Panc1 (cell line): ENCODE measurements at regions not wholly inside any gene's neighbourhood (a gene's known extent, or its start where the extent isn't known, plus 50 kb on each side); places are given as distances from the start of the nearest gene placed in this dataset.
A peak's percentile ranks its signal among the peaks of the same experiment; 100 is the strongest.

Source experiments
- ATAC-seq: fragments of 200-7000 bp; cut with Tn5 transposase; 2 replicates; pipeline ENCODE4 v1.9.1; 2020; ENCODE audit warnings: mild to moderate bottlenecking, moderate library complexity
- BruUV-seq: library from RNA; stranded (reverse); fragments of 400-500 nt; replicated peaks from 2 replicates; lab custom pipeline; 2021; lab: Mats Ljungman, UMichigan
- CTCF ChIA-PET: fragments of 300-600 bp; sonication (Branson Sonifier 250); formaldehyde crosslinking; loops from one replicate; lab custom pipeline; 2022; ENCODE audit warnings: antibody characterized with exemption; lab: Charles Lee
- POLR2A ChIA-PET: fragments of 300-600 bp; sonication (Branson Sonifier 250); formaldehyde crosslinking; loops from one replicate; lab custom pipeline; 2022; ENCODE audit warnings: antibody characterized with exemption; lab: Charles Lee
- DNase-seq: peaks from one replicate; pipeline ENCODE4 v3.0.0-alpha.2; 2010; ENCODE audit warnings: low read depth, low spot score
- H3K27ac ChIP-seq: 2 replicates; pipeline ENCODE4 v1.5.1; 2011; ENCODE audit warnings: mild to moderate bottlenecking, low read length, inconsistent platforms
- H3K27me3 ChIP-seq: fragments of 200-500 bp; sonication (Bioruptor generic); 2 replicates; pipeline ENCODE4 v1.6.0; 2014; ENCODE audit warnings: low read length, inconsistent platforms; ENCODE audit not compliant: control insufficient read depth, insufficient read depth
- H3K36me3 ChIP-seq: fragments of 200-500 bp; sonication (Bioruptor generic); 2 replicates; pipeline ENCODE4 v1.5.1; 2014; ENCODE audit warnings: inconsistent platforms, mild to moderate bottlenecking, low read length, moderate library complexity; ENCODE audit not compliant: control insufficient read depth, insufficient read depth
- H3K4me1 ChIP-seq: 2 replicates; pipeline ENCODE4 v1.5.1; 2011; ENCODE audit warnings: inconsistent platforms, mild to moderate bottlenecking, low read length, moderate library complexity; ENCODE audit not compliant: control insufficient read depth, insufficient read depth
- H3K4me3 ChIP-seq, 2 experiments: 2 replicates each; pipeline ENCODE4 v1.5.1; 2011 to 2012; ENCODE audit warnings: low read depth in 2 of 2, low read length in 2 of 2, mild to moderate bottlenecking in 2 of 2, inconsistent platforms in 1 of 2, moderate library complexity in 1 of 2
- H3K9me3 ChIP-seq: fragments of 200-500 bp; sonication (Bioruptor generic); 2 replicates; pipeline ENCODE4 v1.5.1; 2014; ENCODE audit warnings: low read depth, mild to moderate bottlenecking, inconsistent platforms, low read length, moderate library complexity; ENCODE audit not compliant: control insufficient read depth, insufficient read depth
- CTCF ChIP-seq: fragments of 450-650 bp; IDR thresholded peaks from 2 replicates; pipeline ENCODE4 v1.5.1; 2017; ENCODE audit warnings: mild to moderate bottlenecking
- POLR2AphosphoS5 ChIP-seq: IDR thresholded peaks from 2 replicates; pipeline ENCODE4 v1.6.1; 2012; ENCODE audit warnings: mild to moderate bottlenecking, low read depth, low read length, moderate library complexity
- SIN3A ChIP-seq: IDR thresholded peaks from 2 replicates; pipeline ENCODE4 v1.6.1; 2012; ENCODE audit warnings: low read depth, mild to moderate bottlenecking, low read length, moderate library complexity, borderline replicate concordance; ENCODE audit not compliant: insufficient read depth
- TCF7L2 ChIP-seq: IDR thresholded peaks from 2 replicates; pipeline ENCODE4 v1.6.1; 2011; ENCODE audit warnings: mild to moderate bottlenecking, low read depth, low read length, inconsistent platforms
- in situ Hi-C: cut with HindIII; loops from 2 replicates; pipeline ENCODE4 v1.10.0; 2016; ENCODE audit warnings: low sequenced_read_pairs, low pct_unique_long_range_greater_than_20kb
- intact Hi-C: fragments of 100-400 bp; cut with micrococcal nuclease; formaldehyde crosslinking; loops from one replicate; pipeline ENCODE4 v1.10.0; 2022; ENCODE audit not compliant: unreplicated experiment
- TF ChIP-seq, protein P1 (sequence below), 2 experiments: IDR thresholded peaks; 2 replicates each; pipeline ENCODE4 v1.6.1; 2011 to 2012; ENCODE audit warnings: low read depth in 2 of 2, control low read depth in 1 of 2, low read length in 1 of 2, mild to moderate bottlenecking in 1 of 2, moderate library complexity in 1 of 2; ENCODE audit not compliant: insufficient read depth in 1 of 2

- H3K27ac ChIP-seq = peak overlapping the region; percentile 98
- H3K4me3 ChIP-seq = no peak overlapping the region
- no TSS peak for BruUV-seq
- H3K4me1 ChIP-seq = peaks cover 41% of the 10 kb centered on the region
- ChIA-PET CTCF (interaction anchor here (0.6 to 1.2 kb wide), 2 partner anchors 10 to 88 kb away, joined by 3 read pairs; no protein-coding TSS in a partner anchor), POLR2A (no interaction called here)
- in situ Hi-C loops = no loop called here
- intact Hi-C loops = no loop called here
- TF ChIP-seq, protein P1, sequence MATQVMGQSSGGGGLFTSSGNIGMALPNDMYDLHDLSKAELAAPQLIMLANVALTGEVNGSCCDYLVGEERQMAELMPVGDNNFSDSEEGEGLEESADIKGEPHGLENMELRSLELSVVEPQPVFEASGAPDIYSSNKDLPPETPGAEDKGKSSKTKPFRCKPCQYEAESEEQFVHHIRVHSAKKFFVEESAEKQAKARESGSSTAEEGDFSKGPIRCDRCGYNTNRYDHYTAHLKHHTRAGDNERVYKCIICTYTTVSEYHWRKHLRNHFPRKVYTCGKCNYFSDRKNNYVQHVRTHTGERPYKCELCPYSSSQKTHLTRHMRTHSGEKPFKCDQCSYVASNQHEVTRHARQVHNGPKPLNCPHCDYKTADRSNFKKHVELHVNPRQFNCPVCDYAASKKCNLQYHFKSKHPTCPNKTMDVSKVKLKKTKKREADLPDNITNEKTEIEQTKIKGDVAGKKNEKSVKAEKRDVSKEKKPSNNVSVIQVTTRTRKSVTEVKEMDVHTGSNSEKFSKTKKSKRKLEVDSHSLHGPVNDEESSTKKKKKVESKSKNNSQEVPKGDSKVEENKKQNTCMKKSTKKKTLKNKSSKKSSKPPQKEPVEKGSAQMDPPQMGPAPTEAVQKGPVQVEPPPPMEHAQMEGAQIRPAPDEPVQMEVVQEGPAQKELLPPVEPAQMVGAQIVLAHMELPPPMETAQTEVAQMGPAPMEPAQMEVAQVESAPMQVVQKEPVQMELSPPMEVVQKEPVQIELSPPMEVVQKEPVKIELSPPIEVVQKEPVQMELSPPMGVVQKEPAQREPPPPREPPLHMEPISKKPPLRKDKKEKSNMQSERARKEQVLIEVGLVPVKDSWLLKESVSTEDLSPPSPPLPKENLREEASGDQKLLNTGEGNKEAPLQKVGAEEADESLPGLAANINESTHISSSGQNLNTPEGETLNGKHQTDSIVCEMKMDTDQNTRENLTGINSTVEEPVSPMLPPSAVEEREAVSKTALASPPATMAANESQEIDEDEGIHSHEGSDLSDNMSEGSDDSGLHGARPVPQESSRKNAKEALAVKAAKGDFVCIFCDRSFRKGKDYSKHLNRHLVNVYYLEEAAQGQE (IDR thresholded peaks at IDR 0.05; ENCODE audit: insufficient read depth in 1 of 2, low read depth in 2 of 2, low read length in 1 of 2) = no peak
- no peak for TF ChIP-seq CTCF
- no peak for TF ChIP-seq POLR2AphosphoS5
- no peak for TF ChIP-seq SIN3A
- no peak for TF ChIP-seq TCF7L2
- no peak for DNase-seq
- H3K9me3 ChIP-seq = peaks cover 30% of the 10 kb centered on the region; the same call in 1 of the 2 replicates
- H3K36me3 ChIP-seq = no peaks in the 10 kb centered on the region
- H3K27me3 ChIP-seq = no peaks in the 10 kb centered on the region
- ATAC-seq = no peak
These were observed 140.5 kb downstream of the PHLDA1 start for GRCh38 chr12:75891072-75891471.

GRCh38 chr12:75890660-75891059, 140.9 kb downstream of the PHLDA1 start:
- ChIA-PET POLR2A (no interaction called here), CTCF (interaction anchor here (0.6 to 1.2 kb wide), 2 partner anchors 10 to 88 kb away, joined by 3 read pairs; no protein-coding TSS in a partner anchor)
- no peaks in the 10 kb centered on the region for H3K36me3 ChIP-seq
- H3K9me3 ChIP-seq = peaks cover 26% of the 10 kb centered on the region; the same call in 1 of the 2 replicates
- DNase-seq (no peak), ATAC-seq (no peak)
- H3K27me3 ChIP-seq = no peaks in the 10 kb centered on the region
- intact Hi-C loops = no loop called here
- peaks cover 41% of the 10 kb centered on the region for H3K4me1 ChIP-seq
- TF ChIP-seq TCF7L2 = no peak
- TF ChIP-seq, protein P1 (IDR thresholded peaks at IDR 0.05; ENCODE audit: insufficient read depth in 1 of 2, low read depth in 2 of 2, low read length in 1 of 2) = no peak
- TF ChIP-seq POLR2AphosphoS5 = no peak
- peak overlapping the region; percentile 98 for H3K27ac ChIP-seq
- H3K4me3 ChIP-seq = no peak overlapping the region
- BruUV-seq = no TSS peak
- in situ Hi-C loops = no loop called here
